Neuronal stem cell (in vitro differentiated cells): ENCODE measurements at regions not wholly inside any gene's neighbourhood (a gene's known extent, or its start where the extent isn't known, plus 50 kb on each side); places are given as distances from the start of the nearest gene placed in this dataset.

Experiments used
- DNase-seq: peaks from one replicate; pipeline ENCODE4 v3.0.0-alpha.2; 2013; ENCODE audit warnings: low spot score
- H2AFZ ChIP-seq: one replicate; pipeline ENCODE4 v1.6.1; 2013; ENCODE audit warnings: mild to moderate bottlenecking, low read length, inconsistent platforms
- H2AK5ac ChIP-seq: 2 replicates; pipeline ENCODE4 v1.6.1; 2013; ENCODE audit warnings: low read depth, mild to moderate bottlenecking, inconsistent platforms, low read length, moderate library complexity, mixed read lengths
- H2BK120ac ChIP-seq: 2 replicates; pipeline ENCODE4 v1.6.1; 2013; ENCODE audit warnings: low read depth, mild to moderate bottlenecking, inconsistent platforms, low read length, moderate library complexity, mixed read lengths
- H2BK12ac ChIP-seq: one replicate; pipeline ENCODE4 v1.6.1; 2013; ENCODE audit warnings: low read length, inconsistent platforms
- H2BK15ac ChIP-seq: 2 replicates; pipeline ENCODE4 v1.6.1; 2013; ENCODE audit warnings: mild to moderate bottlenecking, low read length, inconsistent platforms, mixed read lengths
- H2BK5ac ChIP-seq: one replicate; pipeline ENCODE4 v1.6.1; 2013; ENCODE audit warnings: inconsistent platforms, mild to moderate bottlenecking, low read length, moderate library complexity
- H3K14ac ChIP-seq: one replicate; pipeline ENCODE4 v1.6.1; 2013; ENCODE audit warnings: low read length, inconsistent platforms
- H3K18ac ChIP-seq: 2 replicates; pipeline ENCODE4 v1.6.1; 2013; ENCODE audit warnings: low read length, inconsistent platforms
- H3K23ac ChIP-seq: 2 replicates; pipeline ENCODE4 v1.6.1; 2013; ENCODE audit warnings: low read depth, mild to moderate bottlenecking, mixed read lengths, low read length, inconsistent platforms; ENCODE audit not compliant: poor library complexity
- H3K27ac ChIP-seq: replicated peaks from 3 replicates; pipeline ENCODE4 v1.5.1; 2013; ENCODE audit warnings: low read length, inconsistent platforms
- H3K27me3 ChIP-seq, 3 experiments: 2 replicates each; pipeline ENCODE4 v1.6.1; 2013; ENCODE audit warnings: low read length in 3 of 3, mild to moderate bottlenecking in 2 of 3, inconsistent platforms in 1 of 3, low read depth in 1 of 3, mixed read lengths in 1 of 3, moderate library complexity in 1 of 3; ENCODE audit not compliant: control insufficient read depth in 3 of 3, insufficient read depth in 3 of 3
- H3K36me3 ChIP-seq, 2 donors: replicated peaks in 1 of 2; 2 replicates each; pipeline ENCODE4 v1.6.1; 2013; ENCODE audit warnings: low read length in 2 of 2; ENCODE audit not compliant: control insufficient read depth in 2 of 2, insufficient read depth in 2 of 2
- H3K4ac ChIP-seq: 2 replicates; pipeline ENCODE4 v1.6.1; 2013; ENCODE audit warnings: inconsistent platforms, mild to moderate bottlenecking, low read length, moderate library complexity
- H3K4me1 ChIP-seq, 2 donors: 1 replicate in 1 of 2; 2 replicates in 1 of 2; pipeline ENCODE4 v1.6.1; 2013; ENCODE audit warnings: low read length in 2 of 2, low read depth in 1 of 2; ENCODE audit not compliant: control insufficient read depth in 2 of 2, insufficient read depth in 1 of 2
- H3K4me2 ChIP-seq: one replicate; pipeline ENCODE4 v1.6.1; 2013; ENCODE audit warnings: mild to moderate bottlenecking, low read length, inconsistent platforms; ENCODE audit not compliant: insufficient read depth, poor library complexity, severe bottlenecking
- H3K4me3 ChIP-seq, 2 donors: 2 replicates each; pipeline ENCODE4 v1.5.1; 2013; ENCODE audit warnings: low read length in 2 of 2, mild to moderate bottlenecking in 2 of 2, inconsistent platforms in 1 of 2, moderate library complexity in 1 of 2
- H3K79me1 ChIP-seq: one replicate; pipeline ENCODE4 v1.6.1; 2013; ENCODE audit warnings: low read depth, mild to moderate bottlenecking, inconsistent platforms, low read length, moderate library complexity
- H3K9ac ChIP-seq: one replicate; pipeline ENCODE4 v1.6.1; 2013; ENCODE audit warnings: mild to moderate bottlenecking, low read depth, low read length, inconsistent platforms; ENCODE audit not compliant: poor library complexity
- H3K9me3 ChIP-seq, 2 donors: replicated peaks in 1 of 2; 2 replicates each; pipeline versions ENCODE3 to v1.6.1; 2013; ENCODE audit warnings: low read length in 2 of 2, mild to moderate bottlenecking in 2 of 2, inconsistent platforms in 1 of 2, low read depth in 1 of 2, mixed read lengths in 1 of 2, moderate library complexity in 1 of 2; ENCODE audit not compliant: control insufficient read depth in 2 of 2, insufficient read depth in 1 of 2
- H4K8ac ChIP-seq: one replicate; pipeline ENCODE4 v1.6.1; 2013; ENCODE audit warnings: low read depth, mild to moderate bottlenecking, inconsistent platforms, low read length, moderate library complexity
- H4K91ac ChIP-seq: one replicate; pipeline ENCODE4 v1.6.1; 2013; ENCODE audit warnings: low read length, low read depth, mild to moderate bottlenecking, inconsistent platforms; ENCODE audit not compliant: poor library complexity
- whole genome bisulfite sequencing, 2 donors: extraction: QIAGEN DNeasy Blood & Tissue Kit; methylation state at CpG; one replicate each; pipeline ENCODE4 v1.1.7; 2013; ENCODE audit warnings: missing lambda C conversion rate in 2 of 2, mixed read lengths in 1 of 2; ENCODE audit not compliant: insufficient read length in 2 of 2, insufficient replicate concordance in 1 of 2; ENCODE audit errors: extremely low coverage in 2 of 2; 5-methylcytosine and 5-hydroxymethylcytosine counted together

DNA sequence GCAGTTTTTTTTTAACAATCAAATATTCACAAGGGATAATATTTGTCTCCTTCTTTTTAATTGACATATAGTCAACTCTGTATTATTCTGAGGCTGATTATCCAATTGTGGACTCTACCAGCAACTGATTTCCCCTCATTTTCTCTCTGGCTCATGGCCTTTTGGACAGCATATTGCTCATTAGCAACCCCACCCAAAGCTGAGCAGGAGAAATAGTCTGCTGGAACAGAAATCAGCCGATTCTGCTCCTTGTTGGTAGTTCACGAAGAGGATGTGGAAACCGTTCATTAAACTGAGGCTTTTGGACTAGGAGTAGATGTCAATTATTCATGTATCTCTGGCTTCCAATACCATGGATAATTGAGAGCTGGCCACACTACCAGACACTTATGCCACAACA lies 428.4 kb upstream of the INTU start:
- no peak for DNase-seq
- no peaks in the 10 kb centered on the region for H3K4me1 ChIP-seq

DNA sequence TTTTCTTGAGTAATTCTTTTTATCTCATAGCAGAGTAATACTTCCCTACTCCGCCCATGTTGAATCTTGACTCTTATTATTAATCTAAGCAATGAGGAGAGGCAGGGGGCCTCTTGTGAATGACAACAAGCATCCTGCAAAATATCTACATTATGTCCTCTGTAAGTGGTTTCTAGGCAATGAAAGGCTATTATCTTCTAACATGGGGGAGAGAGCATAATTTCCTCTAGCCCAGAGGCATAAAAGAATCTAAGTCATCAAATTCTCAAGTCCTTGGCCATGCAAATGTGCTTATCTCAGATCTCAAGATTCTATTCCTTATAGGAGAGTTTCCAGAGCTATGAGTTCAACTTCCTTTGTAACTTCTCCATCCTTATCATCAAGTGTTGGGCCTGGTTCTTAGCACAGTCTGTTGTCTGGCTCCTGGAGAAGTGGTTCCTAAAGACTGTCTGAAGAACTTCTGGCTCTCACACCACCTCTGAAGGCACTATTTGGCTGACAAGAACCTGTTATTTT lies 423.1 kb upstream of the INTU start:
- no peak overlapping the region for H3K14ac ChIP-seq
- H2BK12ac ChIP-seq = no peak overlapping the region
- H2BK15ac ChIP-seq = no peak overlapping the region
- H3K4me2 ChIP-seq = no peak overlapping the region
- H2BK5ac ChIP-seq = no peak overlapping the region
- H3K18ac ChIP-seq = no peak overlapping the region
- no peaks in the 10 kb centered on the region for H3K27me3 ChIP-seq
- H3K4me1 ChIP-seq = no peaks in the 10 kb centered on the region
- H2AFZ ChIP-seq = no peak overlapping the region
- no peaks in the 10 kb centered on the region for H3K36me3 ChIP-seq
- no peak overlapping the region for H4K91ac ChIP-seq
- no peak overlapping the region for H3K27ac ChIP-seq
- H3K9me3 ChIP-seq = no peaks in the 10 kb centered on the region
- no peak overlapping the region for H3K4ac ChIP-seq
- H2BK120ac ChIP-seq = no peak overlapping the region
- no peak for DNase-seq
- WGBS, 2 donors = no CpG with 5 or more reads among the region's 1 CpG
- no peak overlapping the region for H3K23ac ChIP-seq
- H2AK5ac ChIP-seq = no peak overlapping the region
- H3K4me3 ChIP-seq = no peak overlapping the region
- H4K8ac ChIP-seq = no peak overlapping the region
- H3K79me1 ChIP-seq = no peaks in the 10 kb centered on the region
- H3K9ac ChIP-seq = no peak overlapping the region

More for the DNA sequence above, 428.4 kb upstream of the INTU start:
- no peak overlapping the region for H3K14ac ChIP-seq
- H4K91ac ChIP-seq = no peak overlapping the region
- no peak overlapping the region for H2BK12ac ChIP-seq
- H3K9ac ChIP-seq = no peak overlapping the region
- no peak overlapping the region for H2BK5ac ChIP-seq
- H3K36me3 ChIP-seq = no peaks in the 10 kb centered on the region
- H3K23ac ChIP-seq = no peak overlapping the region
- H2BK120ac ChIP-seq = no peak overlapping the region
- H4K8ac ChIP-seq = no peak overlapping the region
- H3K4me2 ChIP-seq = no peak overlapping the region
- H3K9me3 ChIP-seq = no peaks in the 10 kb centered on the region
- H3K4ac ChIP-seq = no peak overlapping the region
- H3K18ac ChIP-seq = no peak overlapping the region
- H2AFZ ChIP-seq = no peak overlapping the region
- no CpG with 5 or more reads among the region's 3 CpGs for WGBS, 2 donors
- no peak overlapping the region for H3K4me3 ChIP-seq
- no peak overlapping the region for H3K27ac ChIP-seq
- H3K27me3 ChIP-seq = no peaks in the 10 kb centered on the region
- no peak overlapping the region for H2BK15ac ChIP-seq
- no peak overlapping the region for H2AK5ac ChIP-seq
- no peaks in the 10 kb centered on the region for H3K79me1 ChIP-seq

DNA sequence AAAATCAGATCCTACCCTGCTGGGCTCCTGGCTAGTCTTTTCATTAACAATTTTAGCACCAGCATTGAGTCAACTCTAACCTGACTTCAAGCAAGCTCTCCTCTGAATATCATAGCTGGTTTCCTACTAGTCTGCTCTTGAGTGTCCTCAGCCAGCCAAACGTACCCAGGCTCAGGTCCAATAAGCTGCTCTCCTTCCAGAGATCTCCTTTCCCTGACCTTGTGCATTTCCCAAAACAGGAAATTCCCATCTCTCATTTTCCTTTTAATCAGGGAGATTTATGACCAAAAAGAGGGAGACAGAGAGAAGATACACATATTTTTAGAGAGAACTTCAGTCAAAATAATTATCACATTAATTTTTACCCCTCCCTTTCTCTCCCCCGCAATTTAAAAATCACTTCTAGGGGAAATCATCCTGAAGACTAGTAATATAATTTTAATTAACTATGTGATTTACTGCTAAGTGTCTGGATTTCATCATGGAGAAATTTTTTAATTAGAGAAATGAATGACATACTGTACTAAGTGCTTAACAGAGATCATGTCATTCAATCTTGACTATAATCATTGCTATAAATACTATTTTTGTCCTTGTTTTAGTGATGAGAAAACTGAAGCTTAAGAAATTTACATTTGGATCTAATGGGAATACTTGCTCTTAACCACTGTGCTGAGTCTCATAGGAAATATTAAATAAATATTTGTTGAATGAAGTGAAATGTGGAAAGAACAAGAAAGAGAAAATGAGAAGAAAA lies 421.7 kb upstream of the INTU start:
- Histone ChIP-seq H4K91ac (no peak overlapping the region), H2AFZ (no peak overlapping the region), H4K8ac (no peak overlapping the region), H3K9ac (no peak overlapping the region), H3K4me3 (no peak overlapping the region), H2BK12ac (no peak overlapping the region), H2AK5ac (no peak overlapping the region), H2BK120ac (no peak overlapping the region), H3K23ac (no peak overlapping the region), H3K18ac (no peak overlapping the region), H3K4ac (no peak overlapping the region), H3K27ac (no peak overlapping the region), H3K79me1 (no peaks in the 10 kb centered on the region), H3K4me1 (no peaks in the 10 kb centered on the region), H2BK15ac (no peak overlapping the region), H3K14ac (no peak overlapping the region), H3K36me3 (no peaks in the 10 kb centered on the region), H3K27me3 (no peaks in the 10 kb centered on the region), H2BK5ac (no peak overlapping the region), H3K4me2 (no peak overlapping the region), H3K9me3 (no peaks in the 10 kb centered on the region)
- no CpG with 5 or more reads among the region's 2 CpGs for WGBS, 2 donors
- no peak for DNase-seq

DNA sequence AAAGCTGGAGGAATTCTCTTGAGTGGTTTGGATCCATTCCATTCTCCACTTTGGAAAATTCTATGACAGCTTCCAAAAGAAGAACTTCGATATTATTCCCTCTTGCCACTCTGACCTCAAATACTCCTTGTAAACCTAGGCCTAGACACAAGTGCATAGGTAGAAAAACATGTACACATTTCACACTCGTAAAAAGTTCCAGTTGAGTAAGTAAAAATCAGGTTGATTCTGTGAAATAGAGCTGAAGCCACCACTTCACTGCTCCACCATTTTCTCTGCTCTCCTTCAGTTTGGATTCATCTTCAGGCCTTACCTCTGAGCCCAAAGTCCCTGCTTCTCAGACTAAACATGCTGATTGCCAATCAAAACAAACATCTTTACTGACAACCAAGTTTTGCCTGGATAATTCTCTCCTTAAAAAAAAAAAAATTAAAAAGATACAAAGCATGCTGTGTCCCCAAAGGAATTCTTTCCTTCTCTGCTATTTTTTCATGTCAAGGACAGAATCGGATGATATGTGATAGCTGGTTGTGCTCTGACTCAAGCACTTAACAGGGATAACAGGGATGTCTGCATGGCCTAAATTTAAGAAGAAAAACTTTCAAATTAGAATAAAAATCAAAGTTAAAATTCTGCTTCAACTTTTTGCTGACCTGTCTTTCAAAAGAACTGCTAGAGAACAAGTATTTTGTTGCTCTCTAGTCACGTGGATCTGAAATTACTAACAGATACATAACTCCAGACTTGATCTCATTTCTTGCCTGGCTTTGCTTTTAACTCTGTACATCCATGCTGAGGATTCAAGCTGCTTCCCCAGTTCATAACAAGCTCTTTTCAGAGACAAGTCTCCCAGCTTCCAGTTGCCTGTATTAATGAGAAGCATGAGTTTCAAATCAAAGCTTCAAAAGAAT lies 420.9 kb upstream of the INTU start:
- Histone ChIP-seq H2BK15ac (no peak overlapping the region), H2AK5ac (no peak overlapping the region), H2BK12ac (no peak overlapping the region), H3K4ac (no peak overlapping the region), H3K27me3 (no peaks in the 10 kb centered on the region), H3K27ac (no peak overlapping the region), H3K18ac (no peak overlapping the region), H4K8ac (no peak overlapping the region), H2BK120ac (no peak overlapping the region), H3K4me3 (no peak overlapping the region), H3K9me3 (no peaks in the 10 kb centered on the region), H2AFZ (peak overlapping the region; percentile 56), H3K4me1 (no peaks in the 10 kb centered on the region), H3K79me1 (no peaks in the 10 kb centered on the region), H3K23ac (no peak overlapping the region), H3K14ac (no peak overlapping the region), H3K36me3 (no peaks in the 10 kb centered on the region), H3K9ac (no peak overlapping the region), H2BK5ac (no peak overlapping the region), H4K91ac (no peak overlapping the region), H3K4me2 (no peak overlapping the region)
- DNase-seq = no peak
- WGBS, 2 donors = no CpG with 5 or more reads among the region's 4 CpGs
